Right lobe of liver (tissue), 6 donors: ENCODE measurements at regions not wholly inside any gene's neighbourhood (a gene's known extent, or its start where the extent isn't known, plus 50 kb on each side); places are given as distances from the start of the nearest gene placed in this dataset.

Experiments used
- ATAC-seq, 4 donors: fragments of 200-7000 bp; cut with Tn5 transposase; one replicate each; pipeline ENCODE4 v1.9.1; 2020; ENCODE audit warnings: mild to moderate bottlenecking in 4 of 4, moderate library complexity in 4 of 4
- DNase-seq, 3 donors: peaks; one replicate each; pipeline ENCODE4 v3.0.0-alpha.2; 2020
- H3K27ac ChIP-seq, 3 donors: fragments of 200-600 bp; one replicate each; pipeline ENCODE4 v1.8.0; 2022
- H3K27me3 ChIP-seq, 2 donors: fragments of 200-600 bp; one replicate each; pipeline ENCODE4 v1.8.0; 2022
- H3K36me3 ChIP-seq, 4 donors: fragments of 200-600 bp; sonication (generic) in 1 of 4; one replicate each; pipeline versions ENCODE4 v1.5.1 to v1.8.0; 2017 to 2022; ENCODE audit warnings: control low read depth in 1 of 4
- H3K4me1 ChIP-seq, 4 donors: fragments of 200-600 bp; sonication (generic) in 1 of 4; one replicate each; pipeline versions ENCODE4 v1.5.1 to v1.8.0; 2017 to 2022; ENCODE audit warnings: control low read depth in 1 of 4
- H3K4me3 ChIP-seq, 3 donors: fragments of 200-600 bp; one replicate each; pipeline ENCODE4 v1.8.0; 2022
- H3K9me3 ChIP-seq, 4 donors: fragments of 200-600 bp; sonication (generic) in 1 of 4; one replicate each; pipeline versions ENCODE4 v1.5.1 to v1.8.0; 2017 to 2022; ENCODE audit warnings: control low read depth in 1 of 4
- POLR2A ChIP-seq: fragments of 450-650 bp; IDR thresholded peaks from one replicate; pipeline ENCODE4 v1.6.1; 2017; ENCODE audit warnings: antibody characterized with exemption, mild to moderate bottlenecking
- WGBS: methylation state at CpG from one replicate; pipeline ENCODE4 v1.1.6; 2018; ENCODE audit warnings: low coverage, low lambda C conversion rate; ENCODE audit not compliant: insufficient coverage; ENCODE audit errors: missing lambda C conversion rate; 5-methylcytosine and 5-hydroxymethylcytosine counted together
- intact Hi-C, 2 donors: fragments of 100-400 bp; cut with DNase I; formaldehyde crosslinking; loops; one replicate each; pipeline versions ENCODE4 v1.11.2 to v1.14.1; 2022
- TF ChIP-seq, protein P1 (sequence below), 4 donors: fragments of 200-600 bp in 3 of 4; fragments of 450-650 bp in 1 of 4; IDR thresholded peaks; one replicate each; pipeline versions ENCODE4 v1.5.1 to v1.8.0; 2016 to 2022; ENCODE audit warnings: antibody characterized with exemption in 4 of 4, mild to moderate bottlenecking in 2 of 4
- donor health status: DM: no; HTN: yes; CAD: no.
- donor health status: DM: no; HTN: no; CAD: no.
- donor health status: DM: no; HTN: no; CAD: no.
- donor health status: DM: no; HTN: yes; CAD: no.
- donor health status: DM: no; HTN: yes; CAD: no.

DNA sequence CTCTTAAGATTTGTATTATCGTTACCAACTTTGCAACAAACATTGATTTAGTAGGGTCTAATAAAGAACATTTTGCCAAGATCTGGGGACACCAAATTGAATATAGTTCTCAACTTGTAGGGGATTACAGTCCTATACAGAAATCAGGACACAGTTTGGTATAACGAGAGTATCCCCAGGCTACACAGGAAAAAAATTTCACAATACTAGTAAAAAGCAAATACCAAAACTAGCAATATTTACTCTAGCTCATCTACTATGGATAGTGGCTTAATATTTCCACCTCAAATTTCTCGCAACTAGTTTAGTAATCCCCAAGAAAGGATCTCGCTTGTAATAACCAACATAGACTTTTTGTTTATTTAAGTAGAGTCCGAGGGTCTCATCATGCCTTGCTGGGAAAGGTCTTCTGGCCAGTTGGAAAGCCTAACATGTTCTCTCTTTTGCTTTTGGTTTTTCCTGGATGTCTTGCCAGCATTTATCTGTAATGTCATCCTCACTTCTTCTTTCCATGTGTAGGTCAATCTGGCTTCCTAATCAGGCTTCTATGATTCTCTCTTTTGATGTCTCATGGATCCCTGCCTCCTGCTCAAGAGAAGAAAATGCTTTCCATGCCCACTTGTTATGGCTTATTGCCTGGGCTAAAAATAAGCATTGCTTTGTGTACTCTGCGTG lies 104.7 kb upstream of the KCNK2 start:
- WGBS: 25% methylated on average over 6 of the region's 6 CpGs
- TF ChIP-seq, protein P1, sequence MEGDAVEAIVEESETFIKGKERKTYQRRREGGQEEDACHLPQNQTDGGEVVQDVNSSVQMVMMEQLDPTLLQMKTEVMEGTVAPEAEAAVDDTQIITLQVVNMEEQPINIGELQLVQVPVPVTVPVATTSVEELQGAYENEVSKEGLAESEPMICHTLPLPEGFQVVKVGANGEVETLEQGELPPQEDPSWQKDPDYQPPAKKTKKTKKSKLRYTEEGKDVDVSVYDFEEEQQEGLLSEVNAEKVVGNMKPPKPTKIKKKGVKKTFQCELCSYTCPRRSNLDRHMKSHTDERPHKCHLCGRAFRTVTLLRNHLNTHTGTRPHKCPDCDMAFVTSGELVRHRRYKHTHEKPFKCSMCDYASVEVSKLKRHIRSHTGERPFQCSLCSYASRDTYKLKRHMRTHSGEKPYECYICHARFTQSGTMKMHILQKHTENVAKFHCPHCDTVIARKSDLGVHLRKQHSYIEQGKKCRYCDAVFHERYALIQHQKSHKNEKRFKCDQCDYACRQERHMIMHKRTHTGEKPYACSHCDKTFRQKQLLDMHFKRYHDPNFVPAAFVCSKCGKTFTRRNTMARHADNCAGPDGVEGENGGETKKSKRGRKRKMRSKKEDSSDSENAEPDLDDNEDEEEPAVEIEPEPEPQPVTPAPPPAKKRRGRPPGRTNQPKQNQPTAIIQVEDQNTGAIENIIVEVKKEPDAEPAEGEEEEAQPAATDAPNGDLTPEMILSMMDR (IDR thresholded peaks at IDR 0.05): no peak
- TF ChIP-seq POLR2A: no peak
- Histone ChIP-seq H3K4me1 (no peaks in the 10 kb centered on the region), H3K9me3 (no peaks in the 10 kb centered on the region), H3K4me3 (no peak overlapping the region), H3K36me3 (peaks cover 0 to 3% (median 0%) of the 10 kb centered on the region in 4 donors), H3K27ac (peak overlapping the region in 2 of 3 donors; percentile 15 to 19), H3K27me3 (no peaks in the 10 kb centered on the region)
- intact Hi-C loops: no loop called here
- DNase-seq: no peak
- ATAC-seq: peak; percentile 86 to 94 (median 91)

DNA sequence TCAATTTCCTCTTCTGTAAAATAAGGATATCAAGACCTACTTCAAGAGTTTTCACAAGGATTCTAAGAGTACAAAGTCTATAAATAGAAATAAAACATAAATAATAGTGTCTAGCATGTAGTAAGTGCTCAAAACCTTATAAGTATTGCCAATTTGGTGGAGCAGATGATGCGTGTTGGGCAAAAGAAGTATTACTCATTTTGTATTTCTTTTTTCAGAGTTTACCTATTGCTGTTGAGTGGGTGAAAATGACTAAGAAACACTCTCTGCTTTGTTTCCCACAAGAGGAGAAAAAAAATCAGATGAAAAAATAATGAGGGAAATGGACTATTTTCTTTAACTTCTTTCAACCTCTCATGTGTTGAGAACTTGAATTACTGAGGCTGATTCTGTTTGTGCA lies 103.3 kb upstream of the KCNK2 start:
- peaks cover 0 to 3% (median 0%) of the 10 kb centered on the region in 4 donors for H3K36me3 ChIP-seq
- H3K4me3 ChIP-seq: no peak overlapping the region
- intact Hi-C loops: no loop called here
- 90% methylated on average over 1 of the region's 1 CpG for WGBS
- H3K4me1 ChIP-seq: no peaks in the 10 kb centered on the region
- no peak for TF ChIP-seq POLR2A
- TF ChIP-seq, protein P1 (IDR thresholded peaks at IDR 0.05): no peak
- no peak for DNase-seq
- no peaks in the 10 kb centered on the region for H3K27me3 ChIP-seq
- no peak overlapping the region for H3K27ac ChIP-seq
- no peak for ATAC-seq
- no peaks in the 10 kb centered on the region for H3K9me3 ChIP-seq

DNA sequence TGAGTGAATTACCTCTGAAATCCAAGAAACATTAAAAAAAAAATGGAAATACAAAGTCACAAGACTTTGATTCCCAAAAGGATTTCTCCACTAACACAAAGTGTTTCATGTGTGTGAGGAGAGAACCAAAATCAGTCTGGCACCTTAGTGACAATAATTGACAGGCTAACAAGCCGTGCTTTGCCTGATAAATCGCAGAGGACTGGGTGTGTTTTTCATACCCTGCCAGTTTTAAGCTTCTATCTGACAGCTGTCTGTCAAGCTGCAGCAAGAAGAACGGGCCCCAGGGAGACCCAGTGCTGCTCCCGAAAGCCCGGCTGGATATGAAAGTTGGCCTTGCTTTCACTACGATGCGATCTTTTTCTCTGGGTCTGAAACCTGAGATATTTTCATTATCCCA lies 101.6 kb upstream of the KCNK2 start:
- Histone ChIP-seq H3K36me3 (no peaks in the 10 kb centered on the region), H3K9me3 (no peaks in the 10 kb centered on the region), H3K4me1 (no peaks in the 10 kb centered on the region), H3K27me3 (no peaks in the 10 kb centered on the region), H3K27ac (no peak overlapping the region), H3K4me3 (no peak overlapping the region)
- ATAC-seq (no peak), DNase-seq (no peak)
- intact Hi-C loops: no loop called here
- 71% methylated on average over 5 of the region's 7 CpGs for WGBS
- TF ChIP-seq POLR2A: no peak
- TF ChIP-seq, protein P1 (IDR thresholded peaks at IDR 0.05): no peak

DNA sequence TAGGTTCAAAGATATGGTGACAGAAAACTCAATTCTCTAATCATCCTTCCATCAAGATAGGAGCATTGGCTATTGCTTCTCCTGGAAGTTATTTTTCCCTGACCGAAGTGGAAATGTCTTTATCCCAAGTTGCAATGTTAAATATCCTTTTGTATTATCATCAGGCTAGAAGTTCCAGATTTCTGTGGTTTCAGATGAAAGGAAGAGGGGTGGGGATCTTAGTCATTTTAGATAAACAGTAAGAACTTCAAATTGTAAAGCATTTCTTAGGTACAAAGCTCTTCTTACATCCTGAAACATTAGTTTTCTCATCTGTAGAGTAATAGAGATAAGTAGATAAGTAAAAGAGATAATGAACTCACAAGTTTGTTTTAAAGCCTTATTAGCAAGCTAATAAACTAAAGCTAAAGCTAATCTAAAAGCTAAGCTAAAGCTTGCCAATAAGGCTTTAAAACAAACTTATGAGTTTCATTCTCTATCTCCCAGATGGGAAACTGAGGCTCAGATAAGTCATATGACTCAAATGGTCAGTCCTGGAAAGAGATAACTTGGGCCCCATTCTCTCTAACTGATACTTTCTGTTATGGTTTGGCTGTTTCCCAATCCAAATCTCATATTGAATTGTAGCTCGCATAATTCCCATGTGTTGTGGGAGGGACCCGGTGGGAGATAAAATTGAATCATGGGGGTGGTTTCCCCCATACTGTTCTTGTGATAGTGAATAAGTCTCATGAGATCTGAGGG lies 99.2 kb upstream of the KCNK2 start:
- DNase-seq: no peak
- Histone ChIP-seq H3K4me1 (no peaks in the 10 kb centered on the region), H3K27me3 (no peaks in the 10 kb centered on the region), H3K9me3 (no peaks in the 10 kb centered on the region), H3K4me3 (no peak overlapping the region), H3K27ac (no peak overlapping the region), H3K36me3 (no peaks in the 10 kb centered on the region)
- intact Hi-C loops: no loop called here
- 69% methylated on average over 3 of the region's 3 CpGs for WGBS
- no peak for ATAC-seq
- no peak for TF ChIP-seq POLR2A
- TF ChIP-seq, protein P1 (IDR thresholded peaks at IDR 0.05): no peak
